ENCODE measurements at regions not wholly inside any gene's neighbourhood (a gene's known extent, or its start where the extent isn't known, plus 50 kb on each side); places are given as distances from the start of the nearest gene placed in this dataset.
"Not testable (repeated sequence)": the region's sequence is repeated elsewhere in the genome, so short reads cannot be mapped to it uniquely, and the experiment has no call there.

DNA sequence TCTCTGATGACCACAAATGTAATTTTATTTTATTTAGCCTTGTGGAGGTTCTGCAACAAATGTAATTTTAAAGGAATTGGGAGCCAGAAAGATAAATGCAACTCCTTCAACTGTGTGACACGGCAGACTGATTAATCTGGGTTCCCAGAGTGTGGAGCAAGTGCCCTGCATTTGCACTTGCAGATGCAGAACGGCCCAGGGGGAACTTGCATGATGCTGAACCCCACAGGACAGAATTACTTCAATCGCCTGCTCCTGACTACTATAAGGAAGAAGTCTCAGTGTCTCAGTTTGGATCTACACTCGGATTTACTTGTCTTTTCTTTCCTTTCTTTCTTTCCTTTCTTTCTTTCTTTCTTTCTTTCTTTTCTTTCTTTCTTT, 107.2 kb upstream of the ACBD5 start:
- not testable (repeated sequence) for TF ChIP-seq POLR2A (IDR thresholded peaks at IDR 0.05; ENCODE audit: low read depth, low read length); TAF1 (IDR thresholded peaks at IDR 0.05; ENCODE audit: borderline replicate concordance, low read depth, low read length)

Data from GM12892 (cell line).